ENCODE measurements at regions not wholly inside any gene's neighbourhood (a gene's known extent, or its start where the extent isn't known, plus 50 kb on each side); places are given as distances from the start of the nearest gene placed in this dataset.

GRCh38 chr2:2690985-2691384 is 359.9 kb upstream of the MYT1L start:
- TF ChIP-seq, protein P1, sequence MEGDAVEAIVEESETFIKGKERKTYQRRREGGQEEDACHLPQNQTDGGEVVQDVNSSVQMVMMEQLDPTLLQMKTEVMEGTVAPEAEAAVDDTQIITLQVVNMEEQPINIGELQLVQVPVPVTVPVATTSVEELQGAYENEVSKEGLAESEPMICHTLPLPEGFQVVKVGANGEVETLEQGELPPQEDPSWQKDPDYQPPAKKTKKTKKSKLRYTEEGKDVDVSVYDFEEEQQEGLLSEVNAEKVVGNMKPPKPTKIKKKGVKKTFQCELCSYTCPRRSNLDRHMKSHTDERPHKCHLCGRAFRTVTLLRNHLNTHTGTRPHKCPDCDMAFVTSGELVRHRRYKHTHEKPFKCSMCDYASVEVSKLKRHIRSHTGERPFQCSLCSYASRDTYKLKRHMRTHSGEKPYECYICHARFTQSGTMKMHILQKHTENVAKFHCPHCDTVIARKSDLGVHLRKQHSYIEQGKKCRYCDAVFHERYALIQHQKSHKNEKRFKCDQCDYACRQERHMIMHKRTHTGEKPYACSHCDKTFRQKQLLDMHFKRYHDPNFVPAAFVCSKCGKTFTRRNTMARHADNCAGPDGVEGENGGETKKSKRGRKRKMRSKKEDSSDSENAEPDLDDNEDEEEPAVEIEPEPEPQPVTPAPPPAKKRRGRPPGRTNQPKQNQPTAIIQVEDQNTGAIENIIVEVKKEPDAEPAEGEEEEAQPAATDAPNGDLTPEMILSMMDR (IDR thresholded peaks at IDR 0.05): no peak
- no peak for TF ChIP-seq POLR2A (IDR thresholded peaks at IDR 0.05)

Data from uterus (tissue), 2 donors.